ENCODE measurements at regions not wholly inside any gene's neighbourhood (a gene's known extent, or its start where the extent isn't known, plus 50 kb on each side); places are given as distances from the start of the nearest gene placed in this dataset.

GRCh38 chr11:70671083-70671482, 272.8 kb downstream of the CTTN start:
- no peak for DNase-seq (ENCODE audit: low spot score)
- ChIA-PET CTCF (ENCODE audit: low intra/inter-chr PET ratio, low total read pairs) (no interaction called here), POLR2A (no interaction called here)
- Histone ChIP-seq H3K9ac (ENCODE audit: insufficient read depth, low read depth, low read length) (no peak overlapping the region), H3K27me3 (ENCODE audit: control insufficient read depth in 1 of 2, insufficient read depth in 2 of 2, low read length in 2 of 2) (no peaks in the 10 kb centered on the region), H3K4me2 (ENCODE audit: low read depth, low read length) (no peak overlapping the region), H3K27ac (ENCODE audit: extremely low read length, insufficient read depth, low read length) (no peak overlapping the region), H4K20me1 (ENCODE audit: insufficient read depth, low read length) (peaks cover 7% of the 10 kb centered on the region; the same call in 1 of the 2 replicates), H3K4me1 (ENCODE audit: insufficient read depth, low read length) (peaks cover 24% of the 10 kb centered on the region), H3K9me3 (ENCODE audit: low read length) (no peaks in the 10 kb centered on the region), H3K79me2 (ENCODE audit: insufficient read depth, low read length) (no peaks in the 10 kb centered on the region), H3K4me3 (replicated peaks in 1 of 3; ENCODE audit: insufficient read depth in 1 of 3, low read depth in 2 of 3, low read length in 3 of 3) (no peak overlapping the region), H3K36me3 (replicated peaks in 1 of 2; ENCODE audit: control insufficient read depth in 1 of 2, insufficient read depth in 2 of 2, low read length in 2 of 2) (peaks cover 12 to 16% of the 10 kb centered on the region in 2 experiments; a peak in 3 of 5 replicates), H2AFZ (ENCODE audit: low read length) (no peak overlapping the region)
- in situ Hi-C loops (cut with HindIII; ENCODE audit: extremely low pct_ligation_motif_present, low pct_unique_long_range_greater_than_20kb), result no loop called here
- FAIRE-seq, result no peak
- no TSS peak for BruUV-seq (replicated peaks)
- 96% methylated on average over 13 of the region's 19 CpGs for WGBS (ENCODE audit: low lambda C conversion rate)
- TF ChIP-seq NBN (conservative IDR thresholded peaks at IDR 0.05) (no peak), MAFG (CRISPR knock-in tag; IDR thresholded peaks at IDR 0.05) (no peak), MTA1 (CRISPR knock-in tag; IDR thresholded peaks at IDR 0.05; ENCODE audit: borderline replicate concordance) (no peak), MAZ (IDR thresholded peaks at IDR 0.05; ENCODE audit: borderline replicate concordance, low read depth, low read length) (no peak), MAZ (CRISPR knock-in tag; IDR thresholded peaks at IDR 0.05; ENCODE audit: low read depth) (no peak), FOXK1 (CRISPR knock-in tag; IDR thresholded peaks at IDR 0.05; ENCODE audit: borderline replicate concordance, low read depth) (no peak), SMC3 (IDR thresholded peaks at IDR 0.05; ENCODE audit: low read length) (no peak)
- no peak for ATAC-seq
- intact Hi-C loops (cut with micrococcal nuclease; ENCODE audit: unreplicated experiment), result no loop called here

DNA sequence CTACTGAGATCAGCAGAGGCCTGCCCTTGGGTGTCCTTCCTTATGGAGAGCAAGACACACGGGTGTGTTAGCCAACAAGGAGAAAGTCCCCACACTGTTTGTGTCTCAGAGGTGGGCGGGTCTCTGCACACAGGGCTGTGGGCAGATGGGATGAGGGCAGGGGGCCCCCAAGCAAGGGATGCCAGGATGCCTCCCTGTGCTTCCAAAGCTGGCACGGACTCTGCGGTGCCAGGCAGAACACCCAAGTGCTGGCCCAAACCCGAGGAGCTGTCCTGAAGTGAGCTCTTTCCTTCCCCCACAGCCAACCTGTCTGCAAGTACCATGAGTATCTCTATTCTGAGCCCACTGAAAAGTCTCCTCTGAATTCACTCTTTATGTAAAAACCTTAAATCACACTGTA, 273.3 kb downstream of the CTTN start:
- Histone ChIP-seq H3K4me2 (ENCODE audit: low read depth, low read length) (no peak overlapping the region), H3K9ac (ENCODE audit: insufficient read depth, low read depth, low read length) (no peak overlapping the region), H3K79me2 (ENCODE audit: insufficient read depth, low read length) (no peaks in the 10 kb centered on the region), H3K27me3 (ENCODE audit: control insufficient read depth in 1 of 2, insufficient read depth in 2 of 2, low read length in 2 of 2) (no peaks in the 10 kb centered on the region), H3K4me3 (replicated peaks in 1 of 3; ENCODE audit: insufficient read depth in 1 of 3, low read depth in 2 of 3, low read length in 3 of 3) (no peak overlapping the region), H3K27ac (ENCODE audit: extremely low read length, insufficient read depth, low read length) (no peak overlapping the region), H3K4me1 (ENCODE audit: insufficient read depth, low read length) (peaks cover 19% of the 10 kb centered on the region), H3K36me3 (replicated peaks in 1 of 2; ENCODE audit: control insufficient read depth in 1 of 2, insufficient read depth in 2 of 2, low read length in 2 of 2) (peaks cover 12 to 16% of the 10 kb centered on the region in 2 experiments; a peak in 3 of 5 replicates), H3K9me3 (ENCODE audit: low read length) (no peaks in the 10 kb centered on the region), H4K20me1 (ENCODE audit: insufficient read depth, low read length) (peaks cover 7% of the 10 kb centered on the region; the same call in 1 of the 2 replicates), H2AFZ (ENCODE audit: low read length) (no peak overlapping the region)
- no peak for ATAC-seq
- no peak for DNase-seq (ENCODE audit: low spot score)
- POLR2A ChIA-PET, result no interaction called here
- CTCF ChIA-PET (ENCODE audit: low intra/inter-chr PET ratio, low total read pairs), result no interaction called here
- intact Hi-C loops (cut with micrococcal nuclease; ENCODE audit: unreplicated experiment) (no loop called here), in situ Hi-C loops (cut with HindIII; ENCODE audit: extremely low pct_ligation_motif_present, low pct_unique_long_range_greater_than_20kb) (no loop called here)
- no TSS peak for BruUV-seq (replicated peaks)
- FAIRE-seq, result no peak
- 88% methylated on average over 1 of the region's 5 CpGs for WGBS (ENCODE audit: low lambda C conversion rate)
- TF ChIP-seq CTCF (CRISPR knock-in tag; IDR thresholded peaks at IDR 0.05) (no peak), ZNF232 (CRISPR knock-in tag; IDR thresholded peaks at IDR 0.05; ENCODE audit: borderline replicate concordance) (no peak), MIER3 (CRISPR knock-in tag; IDR thresholded peaks at IDR 0.05; ENCODE audit: borderline replicate concordance) (no peak), YEATS2 (CRISPR knock-in tag; IDR thresholded peaks at IDR 0.05; ENCODE audit: borderline replicate concordance) (no peak), ZNF788 (CRISPR knock-in tag; IDR thresholded peaks at IDR 0.05; ENCODE audit: borderline replicate concordance) (no peak), ZNF513 (CRISPR knock-in tag; conservative IDR thresholded peaks at IDR 0.05) (no peak), MAFK (conservative IDR thresholded peaks at IDR 0.05 in 1 of 2, IDR thresholded peaks at IDR 0.05 in 1 of 2; ENCODE audit: low read length in 2 of 2) (no peak), SETDB1 (CRISPR knock-in tag; IDR thresholded peaks at IDR 0.05; ENCODE audit: borderline replicate concordance) (no peak)
- TF ChIP-seq, protein P1, sequence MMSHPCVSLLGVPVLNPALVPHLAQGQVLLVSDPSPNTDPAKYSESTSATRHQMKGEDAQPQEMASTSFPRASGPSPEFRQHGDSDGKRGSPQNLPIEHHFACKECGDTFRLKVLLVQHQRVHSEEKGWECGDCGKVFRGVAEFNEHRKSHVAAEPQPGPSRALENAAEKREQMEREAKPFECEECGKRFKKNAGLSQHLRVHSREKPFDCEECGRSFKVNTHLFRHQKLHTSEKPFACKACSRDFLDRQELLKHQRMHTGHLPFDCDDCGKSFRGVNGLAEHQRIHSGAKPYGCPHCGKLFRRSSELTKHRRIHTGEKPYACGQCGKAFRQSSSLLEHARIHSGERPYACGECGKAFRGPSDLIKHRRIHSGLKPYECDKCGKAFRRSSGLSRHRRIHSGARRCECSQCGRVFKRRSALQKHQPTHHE (CRISPR knock-in tag; IDR thresholded peaks at IDR 0.05; ENCODE audit: borderline replicate concordance), result no peak
